CD4-positive, alpha-beta memory T cell (primary cell): ENCODE measurements at regions not wholly inside any gene's neighbourhood (a gene's known extent, or its start where the extent isn't known, plus 50 kb on each side); places are given as distances from the start of the nearest gene placed in this dataset.

ENCODE experiments used
- CTCF ChIA-PET: fragments of 350-600 bp; sonication (Branson Sonifier 250); formaldehyde crosslinking; loops from one replicate; lab custom pipeline; 2021; ENCODE audit warnings: inconsistent platforms; ENCODE audit not compliant: partially characterized antibody; lab: Charles Lee
- POLR2A ChIA-PET: fragments of 350-600 bp; sonication (Branson Sonifier 250); formaldehyde crosslinking; loops from one replicate; lab custom pipeline; 2021; ENCODE audit not compliant: partially characterized antibody; lab: Charles Lee
- DNase-seq, 5 donors: peaks; one replicate each; pipeline versions ENCODE4 v3.0.0 to v3.0.0-alpha.2; 2020 to 2022; ENCODE audit warnings: mixed read lengths in 1 of 5
- H3K27ac ChIP-seq: one replicate; pipeline ENCODE4 v1.7.0; 2013; ENCODE audit warnings: low read depth, low read length
- H3K27me3 ChIP-seq: 2 replicates; pipeline ENCODE4 v1.7.0; 2013; ENCODE audit warnings: mild to moderate bottlenecking, low read length, moderate library complexity; ENCODE audit not compliant: insufficient read depth
- H3K36me3 ChIP-seq: 2 replicates; pipeline ENCODE4 v1.7.0; 2013; ENCODE audit warnings: mild to moderate bottlenecking, low read length, moderate library complexity; ENCODE audit not compliant: insufficient read depth
- H3K4me1 ChIP-seq: 2 replicates; pipeline ENCODE4 v1.7.0; 2013; ENCODE audit warnings: mild to moderate bottlenecking, low read length, moderate library complexity; ENCODE audit not compliant: insufficient read depth
- H3K4me3 ChIP-seq, 2 donors: one replicate each; pipeline ENCODE4 v1.7.0; 2013; ENCODE audit warnings: low read length in 2 of 2, mild to moderate bottlenecking in 1 of 2
- H3K9me3 ChIP-seq, 2 donors: one replicate each; pipeline ENCODE4 v1.7.0; 2013; ENCODE audit warnings: low read length in 2 of 2, control low read depth in 1 of 2; ENCODE audit not compliant: control insufficient read depth in 1 of 2
- H3K27ac Mint-ChIP-seq, 7 donors: one replicate each; pipeline ENCODE4 v1.8.0; 2020 to 2021; ENCODE audit warnings: mixed read lengths in 7 of 7, mild to moderate bottlenecking in 6 of 7, inconsistent platforms in 3 of 7, moderate library complexity in 3 of 7
- H3K27me3 Mint-ChIP-seq, 2 donors: one replicate each; pipeline ENCODE4 v1.8.0; 2020 to 2021; ENCODE audit warnings: mixed read lengths in 2 of 2
- H3K36me3 Mint-ChIP-seq, 2 donors: one replicate each; pipeline ENCODE4 v1.8.0; 2020 to 2021; ENCODE audit warnings: mixed read lengths in 2 of 2, inconsistent platforms in 1 of 2, mild to moderate bottlenecking in 1 of 2
- H3K4me1 Mint-ChIP-seq, 4 donors: one replicate each; pipeline ENCODE4 v1.8.0; 2020 to 2021; ENCODE audit warnings: mixed read lengths in 4 of 4, mild to moderate bottlenecking in 1 of 4
- H3K4me3 Mint-ChIP-seq, 8 donors: one replicate each; pipeline ENCODE4 v1.8.0; 2020 to 2021; ENCODE audit warnings: mixed read lengths in 8 of 8, mild to moderate bottlenecking in 7 of 8, moderate library complexity in 6 of 8, inconsistent platforms in 3 of 8
- H3K9me3 Mint-ChIP-seq, 8 donors: one replicate each; pipeline ENCODE4 v1.8.0; 2020 to 2021; ENCODE audit warnings: mixed read lengths in 8 of 8, mild to moderate bottlenecking in 5 of 8, inconsistent platforms in 3 of 8, moderate library complexity in 1 of 8
- intact Hi-C: fragments of 100-400 bp; cut with micrococcal nuclease; formaldehyde crosslinking; loops from one replicate; pipeline ENCODE4 v1.15.1; 2023

DNA sequence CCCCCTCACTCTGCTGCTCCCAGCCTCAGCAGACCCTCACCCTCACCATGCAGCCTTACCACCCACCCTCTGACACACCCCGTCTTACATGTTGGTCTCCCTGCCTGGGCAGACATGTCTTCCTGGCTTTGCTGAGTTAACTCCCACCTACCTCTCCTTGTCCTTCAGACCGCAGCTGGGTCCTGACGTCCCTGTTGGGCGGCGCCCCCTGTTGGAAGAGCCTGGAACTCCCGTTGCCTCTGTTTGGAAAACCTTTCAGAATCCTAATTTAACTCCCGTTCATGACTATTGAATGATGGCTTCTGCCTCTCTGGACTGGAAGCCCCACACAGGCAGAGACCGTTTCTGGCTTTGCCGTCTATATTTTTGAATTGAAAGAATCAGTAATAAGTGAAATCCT is 245.1 kb downstream of the MYLK4 start:
- CTCF ChIA-PET = no interaction called here
- Histone ChIP-seq H3K4me3 (no peak overlapping the region), H3K27me3 (peaks cover 6% of the 10 kb centered on the region), H3K4me1 (no peaks in the 10 kb centered on the region), H3K9me3 (no peaks in the 10 kb centered on the region), H3K27ac (no peak overlapping the region), H3K36me3 (no peaks in the 10 kb centered on the region)
- Mint-ChIP-seq H3K36me3 (no peaks in the 10 kb centered on the region), H3K4me3 (no peak overlapping the region), H3K4me1 (no peaks in the 10 kb centered on the region), H3K27me3 (peaks cover 24 to 33% of the 10 kb centered on the region in 2 donors), H3K9me3 (peaks cover 0 to 3% (median 0%) of the 10 kb centered on the region in 8 donors), H3K27ac (no peak overlapping the region)
- POLR2A ChIA-PET = no interaction called here
- no peak for DNase-seq
- intact Hi-C loops = no loop called here

DNA sequence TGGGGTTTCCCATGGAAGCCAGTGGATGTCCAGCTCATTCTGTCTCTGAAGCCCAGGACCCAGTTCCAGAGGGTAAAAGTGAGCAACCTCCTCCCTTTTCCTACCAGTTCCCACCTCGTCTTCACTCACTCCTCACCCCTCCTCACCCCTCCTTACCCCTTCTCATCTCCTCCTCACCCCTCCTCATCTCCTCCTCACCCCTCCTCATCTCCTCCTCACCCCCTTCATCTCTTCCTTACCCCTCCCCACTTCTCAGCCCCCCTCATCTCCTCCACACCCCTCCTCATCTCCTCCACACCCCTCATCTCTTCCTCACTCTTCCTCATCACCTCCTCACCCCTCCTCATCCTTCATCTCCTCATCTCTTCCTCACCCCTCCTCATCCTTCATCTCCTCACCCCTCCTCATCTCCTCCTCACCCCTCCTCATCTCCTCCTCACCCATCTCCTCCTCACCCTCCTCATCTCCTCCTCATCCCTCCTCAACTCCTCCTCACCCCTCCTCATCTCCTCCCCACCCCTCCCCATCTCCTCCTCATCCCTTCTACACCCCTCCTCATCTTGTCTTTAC is 246.1 kb downstream of the MYLK4 start:
- H3K36me3 Mint-ChIP-seq = no peaks in the 10 kb centered on the region
- Histone ChIP-seq H3K27me3 (peaks cover 6% of the 10 kb centered on the region), H3K4me1 (no peaks in the 10 kb centered on the region), H3K4me3 (no peak overlapping the region), H3K36me3 (no peaks in the 10 kb centered on the region), H3K9me3 (no peaks in the 10 kb centered on the region), H3K27ac (no peak overlapping the region)
- peaks cover 0 to 3% (median 0%) of the 10 kb centered on the region in 8 donors for H3K9me3 Mint-ChIP-seq
- no peaks in the 10 kb centered on the region for H3K4me1 Mint-ChIP-seq
- H3K27me3 Mint-ChIP-seq = peaks cover 24 to 27% of the 10 kb centered on the region in 2 donors
- no peak overlapping the region for H3K4me3 Mint-ChIP-seq
- no peak overlapping the region for H3K27ac Mint-ChIP-seq
- ChIA-PET CTCF (no interaction called here), POLR2A (no interaction called here)
- no peak for DNase-seq
- intact Hi-C loops = no loop called here

DNA sequence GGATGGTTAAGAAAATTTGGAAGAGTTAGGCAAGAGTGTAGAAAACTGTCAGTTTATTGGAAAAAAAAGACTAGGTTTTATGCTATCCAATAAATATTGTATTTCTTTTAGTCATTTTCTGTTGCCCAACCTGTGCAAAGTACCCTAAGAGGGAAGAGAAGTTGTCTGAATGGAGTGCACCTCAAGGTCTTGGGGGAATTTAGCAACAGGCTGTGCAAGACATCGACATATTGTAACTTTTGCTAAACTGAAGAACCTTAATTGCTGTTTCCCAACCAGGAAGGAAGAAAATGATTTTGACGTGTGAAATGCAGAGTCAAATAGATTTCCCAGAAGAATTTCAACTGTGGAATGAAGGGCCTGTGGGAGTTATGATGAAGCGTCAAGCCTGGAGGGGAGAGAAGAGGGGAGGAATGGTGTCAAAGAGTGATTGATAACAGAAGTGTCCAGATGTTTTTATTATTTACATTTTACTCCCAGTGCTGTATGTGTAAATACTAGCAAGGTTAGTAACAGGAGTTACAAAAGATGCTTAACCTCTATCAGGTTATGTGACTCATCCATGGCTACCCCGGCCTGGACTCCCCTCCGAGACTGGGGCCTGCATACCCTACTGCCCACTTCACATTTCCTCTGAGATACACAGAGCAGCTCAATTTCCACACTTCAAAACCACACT is 246.8 kb downstream of the MYLK4 start:
- Mint-ChIP-seq H3K4me3 (no peak overlapping the region), H3K27me3 (peaks cover 24 to 26% of the 10 kb centered on the region in 2 donors), H3K4me1 (no peaks in the 10 kb centered on the region), H3K9me3 (peaks cover 0 to 3% (median 0%) of the 10 kb centered on the region in 8 donors), H3K27ac (no peak overlapping the region), H3K36me3 (no peaks in the 10 kb centered on the region)
- H3K4me1 ChIP-seq = no peaks in the 10 kb centered on the region
- ChIA-PET CTCF (no interaction called here), POLR2A (no interaction called here)
- H3K9me3 ChIP-seq = no peaks in the 10 kb centered on the region
- intact Hi-C loops = no loop called here
- DNase-seq = no peak
- no peak overlapping the region for H3K27ac ChIP-seq
- peaks cover 6% of the 10 kb centered on the region for H3K27me3 ChIP-seq
- no peaks in the 10 kb centered on the region for H3K36me3 ChIP-seq
- no peak overlapping the region for H3K4me3 ChIP-seq

DNA sequence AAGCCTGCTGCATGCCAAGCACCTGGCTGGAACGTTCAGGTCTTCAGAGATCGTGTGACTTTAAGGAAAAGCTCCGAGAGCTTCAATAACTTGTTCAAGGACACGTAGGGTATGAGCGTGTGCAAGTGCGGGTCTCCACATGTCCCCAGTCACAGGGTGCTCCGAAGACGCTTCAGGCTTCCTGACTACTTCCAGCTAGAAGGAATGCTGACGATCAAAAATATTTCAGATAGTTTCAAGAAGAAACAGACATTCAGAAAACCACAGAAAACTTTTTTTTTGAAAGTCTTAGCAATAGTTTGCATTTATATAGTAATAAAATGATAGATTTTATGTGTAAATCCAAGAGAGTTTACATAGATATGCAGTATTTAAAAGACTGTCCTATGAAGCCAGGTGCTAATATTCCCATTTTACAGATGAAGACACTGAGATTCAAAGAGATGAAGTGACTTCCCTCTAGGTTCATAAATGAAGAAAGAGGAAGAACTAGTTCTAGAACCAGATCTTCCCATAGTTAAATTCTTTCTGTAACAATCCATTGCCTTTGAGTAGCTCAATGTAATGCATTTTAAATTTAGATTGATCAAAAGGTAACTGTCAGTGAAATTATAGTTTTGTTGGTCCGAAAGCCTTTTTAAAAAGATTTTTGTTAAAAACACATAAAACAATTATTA is 247.6 kb downstream of the MYLK4 start:
- H3K27me3 Mint-ChIP-seq = peaks cover 19 to 25% of the 10 kb centered on the region in 2 donors
- Histone ChIP-seq H3K4me3 (no peak overlapping the region), H3K4me1 (no peaks in the 10 kb centered on the region), H3K27ac (no peak overlapping the region), H3K27me3 (peaks cover 6% of the 10 kb centered on the region), H3K9me3 (no peaks in the 10 kb centered on the region), H3K36me3 (no peaks in the 10 kb centered on the region)
- H3K4me1 Mint-ChIP-seq = no peaks in the 10 kb centered on the region
- POLR2A ChIA-PET = no interaction called here
- no peak for DNase-seq
- no peak overlapping the region for H3K4me3 Mint-ChIP-seq
- intact Hi-C loops = no loop called here
- CTCF ChIA-PET = no interaction called here
- peaks cover 0 to 3% (median 0%) of the 10 kb centered on the region in 8 donors for H3K9me3 Mint-ChIP-seq
- H3K27ac Mint-ChIP-seq = no peak overlapping the region
- H3K36me3 Mint-ChIP-seq = no peaks in the 10 kb centered on the region

DNA sequence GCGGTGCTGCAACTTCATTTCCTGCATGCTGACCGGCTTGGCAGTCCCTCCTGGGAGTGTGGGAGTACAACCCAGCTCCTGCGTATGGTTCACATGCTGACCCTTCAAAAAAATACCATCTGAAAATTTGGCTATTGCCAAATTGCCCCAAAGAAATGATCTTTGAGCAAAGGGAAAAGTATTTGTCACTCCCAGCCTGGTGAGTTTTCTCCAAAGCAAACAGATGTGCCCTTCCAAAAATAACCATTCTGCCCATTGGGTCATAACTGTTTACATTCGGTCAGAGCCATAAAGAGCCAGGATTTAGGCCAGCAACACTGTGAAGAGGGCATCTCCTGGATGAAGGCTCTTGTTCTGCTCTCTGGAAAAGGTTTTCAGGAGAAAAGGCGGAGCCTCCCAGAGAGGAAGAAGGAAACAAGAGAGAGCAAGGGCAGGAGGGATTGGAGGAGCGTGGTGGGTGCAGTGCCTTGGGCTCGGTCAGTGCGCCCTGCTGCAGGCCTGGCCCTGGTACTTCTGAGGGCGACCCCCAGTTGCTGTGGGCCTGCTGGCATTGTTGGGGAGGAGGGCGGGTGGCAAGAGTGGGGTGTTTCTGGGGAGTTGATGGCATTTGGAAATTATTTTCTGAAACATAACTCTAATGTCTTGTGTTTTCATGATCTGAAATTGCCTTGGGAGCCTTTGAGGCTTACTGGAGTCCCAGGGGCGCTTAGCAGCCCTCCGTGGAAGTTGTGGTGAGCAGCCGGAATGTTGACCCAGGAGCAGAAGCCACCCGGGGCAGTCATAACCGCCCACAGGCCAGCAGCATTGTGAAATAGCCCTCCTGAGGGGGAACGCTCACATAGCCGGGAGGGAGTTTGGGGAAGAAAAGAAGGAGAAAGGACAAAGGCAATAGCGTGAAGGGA is 248.4 kb downstream of the MYLK4 start:
- Mint-ChIP-seq H3K27ac (no peak overlapping the region), H3K4me1 (no peaks in the 10 kb centered on the region), H3K27me3 (peaks cover 19 to 20% of the 10 kb centered on the region in 2 donors), H3K36me3 (no peaks in the 10 kb centered on the region), H3K9me3 (peaks cover 0 to 3% (median 0%) of the 10 kb centered on the region in 8 donors), H3K4me3 (no peak overlapping the region)
- Histone ChIP-seq H3K9me3 (no peaks in the 10 kb centered on the region), H3K27me3 (peaks cover 5% of the 10 kb centered on the region), H3K4me1 (no peaks in the 10 kb centered on the region), H3K27ac (no peak overlapping the region), H3K4me3 (no peak overlapping the region), H3K36me3 (no peaks in the 10 kb centered on the region)
- POLR2A ChIA-PET = no interaction called here
- CTCF ChIA-PET = no interaction called here
- intact Hi-C loops = no loop called here
- DNase-seq = no peak

DNA sequence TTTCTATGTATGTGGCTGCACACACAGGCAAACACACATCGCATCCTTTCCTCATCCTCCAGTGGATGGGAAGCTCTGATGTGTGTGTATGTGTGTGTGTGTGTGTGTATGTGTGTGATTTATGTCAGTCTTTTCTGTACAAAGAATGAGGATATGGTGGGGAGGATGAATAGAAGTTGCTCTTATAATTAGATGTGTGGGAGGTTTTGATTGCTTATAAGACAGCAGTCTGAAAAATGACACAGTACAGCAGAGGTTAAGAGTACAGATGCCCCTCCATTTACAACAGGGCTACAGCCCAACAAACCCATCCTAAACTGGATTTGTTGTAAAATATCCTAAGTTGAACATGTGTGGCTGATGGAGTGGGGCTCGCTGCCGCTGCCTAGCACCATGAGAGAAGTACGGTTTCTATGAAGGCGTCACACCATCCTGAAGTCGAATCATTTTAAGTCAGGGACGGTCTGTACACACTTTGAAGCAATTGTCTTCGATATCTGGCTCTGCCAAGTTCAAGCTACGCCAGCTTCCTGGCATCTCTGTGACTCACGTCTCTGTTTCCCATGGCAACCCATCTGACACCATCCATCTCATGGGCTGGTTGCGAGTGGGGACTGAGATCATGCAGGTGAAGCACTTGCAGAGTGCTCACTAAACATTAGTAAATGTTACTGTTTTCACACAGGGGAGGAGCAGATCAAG is 252.6 kb downstream of the MYLK4 start:
- peaks cover 0 to 2% (median 0%) of the 10 kb centered on the region in 8 donors for H3K9me3 Mint-ChIP-seq
- Histone ChIP-seq H3K9me3 (no peaks in the 10 kb centered on the region), H3K4me1 (no peaks in the 10 kb centered on the region), H3K27ac (no peak overlapping the region), H3K27me3 (no peaks in the 10 kb centered on the region), H3K4me3 (no peak overlapping the region), H3K36me3 (no peaks in the 10 kb centered on the region)
- POLR2A ChIA-PET = no interaction called here
- no peak overlapping the region for H3K27ac Mint-ChIP-seq
- intact Hi-C loops = no loop called here
- H3K27me3 Mint-ChIP-seq = peaks cover 12 to 13% of the 10 kb centered on the region in 2 donors
- H3K4me1 Mint-ChIP-seq = no peaks in the 10 kb centered on the region
- no peak overlapping the region for H3K4me3 Mint-ChIP-seq
- DNase-seq = no peak
- CTCF ChIA-PET = no interaction called here
- H3K36me3 Mint-ChIP-seq = no peaks in the 10 kb centered on the region
